ENCODE measurements at regions not wholly inside any gene's neighbourhood (a gene's known extent, or its start where the extent isn't known, plus 50 kb on each side); places are given as distances from the start of the nearest gene placed in this dataset.

- TF ChIP-seq, protein P1, sequence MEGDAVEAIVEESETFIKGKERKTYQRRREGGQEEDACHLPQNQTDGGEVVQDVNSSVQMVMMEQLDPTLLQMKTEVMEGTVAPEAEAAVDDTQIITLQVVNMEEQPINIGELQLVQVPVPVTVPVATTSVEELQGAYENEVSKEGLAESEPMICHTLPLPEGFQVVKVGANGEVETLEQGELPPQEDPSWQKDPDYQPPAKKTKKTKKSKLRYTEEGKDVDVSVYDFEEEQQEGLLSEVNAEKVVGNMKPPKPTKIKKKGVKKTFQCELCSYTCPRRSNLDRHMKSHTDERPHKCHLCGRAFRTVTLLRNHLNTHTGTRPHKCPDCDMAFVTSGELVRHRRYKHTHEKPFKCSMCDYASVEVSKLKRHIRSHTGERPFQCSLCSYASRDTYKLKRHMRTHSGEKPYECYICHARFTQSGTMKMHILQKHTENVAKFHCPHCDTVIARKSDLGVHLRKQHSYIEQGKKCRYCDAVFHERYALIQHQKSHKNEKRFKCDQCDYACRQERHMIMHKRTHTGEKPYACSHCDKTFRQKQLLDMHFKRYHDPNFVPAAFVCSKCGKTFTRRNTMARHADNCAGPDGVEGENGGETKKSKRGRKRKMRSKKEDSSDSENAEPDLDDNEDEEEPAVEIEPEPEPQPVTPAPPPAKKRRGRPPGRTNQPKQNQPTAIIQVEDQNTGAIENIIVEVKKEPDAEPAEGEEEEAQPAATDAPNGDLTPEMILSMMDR (IDR thresholded peaks at IDR 0.05) = no peak
- TF ChIP-seq EZH2 (IDR thresholded peaks at IDR 0.05) (no peak), EZH2phosphoT487 (IDR thresholded peaks at IDR 0.05) (no peak)
Observed at GRCh38 chr6:12478921-12479320, 188.8 kb downstream of the EDN1 start.
